Lung (tissue), 11 donors: ENCODE measurements at regions not wholly inside any gene's neighbourhood (a gene's known extent, or its start where the extent isn't known, plus 50 kb on each side); places are given as distances from the start of the nearest gene placed in this dataset.

Source experiments
- ATAC-seq: fragments of 200-7000 bp; cut with Tn5 transposase; one replicate; pipeline ENCODE4 v1.9.1; 2020; ENCODE audit warnings: moderate number of reproducible peaks; ENCODE audit not compliant: insufficient read depth, low FRiP score
- DNase-seq, 3 donors: peaks; one replicate each; pipeline ENCODE4 v3.0.0-alpha.2; 2013 to 2017
- H3K27ac ChIP-seq, 2 donors: one replicate each; pipeline ENCODE4 v1.5.1; 2013; ENCODE audit warnings: mild to moderate bottlenecking in 2 of 2, moderate library complexity in 2 of 2, control low read depth in 1 of 2, inconsistent platforms in 1 of 2, low read depth in 1 of 2, low read length in 1 of 2
- H3K27me3 ChIP-seq, 3 donors: one replicate each; pipeline ENCODE4 v1.5.1; 2013; ENCODE audit warnings: low read length in 2 of 3; ENCODE audit not compliant: control insufficient read depth in 3 of 3, insufficient read depth in 3 of 3
- H3K36me3 ChIP-seq, 4 donors: one replicate each; pipeline ENCODE4 v1.5.1; 2013; ENCODE audit warnings: low read length in 4 of 4, mild to moderate bottlenecking in 1 of 4, moderate library complexity in 1 of 4; ENCODE audit not compliant: control insufficient read depth in 4 of 4, insufficient read depth in 4 of 4
- H3K4me1 ChIP-seq, 5 donors: one replicate each; pipeline ENCODE4 v1.5.1; 2013; ENCODE audit warnings: low read length in 5 of 5, mild to moderate bottlenecking in 2 of 5, moderate library complexity in 1 of 5; ENCODE audit not compliant: control insufficient read depth in 5 of 5, insufficient read depth in 5 of 5
- H3K4me3 ChIP-seq: one replicate; pipeline ENCODE4 v1.5.1; 2013; ENCODE audit warnings: mild to moderate bottlenecking, control low read depth, moderate library complexity
- H3K9ac ChIP-seq, 2 donors: one replicate each; pipeline ENCODE4 v1.5.1; 2013; ENCODE audit warnings: low read length in 2 of 2, control low read depth in 1 of 2; ENCODE audit not compliant: insufficient read depth in 1 of 2
- H3K9me3 ChIP-seq, 4 donors: one replicate each; pipeline ENCODE4 v1.5.1; 2013; ENCODE audit warnings: low read length in 3 of 4, mild to moderate bottlenecking in 1 of 4, moderate library complexity in 1 of 4; ENCODE audit not compliant: control insufficient read depth in 4 of 4, insufficient read depth in 3 of 4
- WGBS, 2 donors: extraction: QIAGEN DNeasy Blood & Tissue Kit; methylation state at CpG; one replicate each; pipeline ENCODE4 v1.1.7; 2013; 5-methylcytosine and 5-hydroxymethylcytosine counted together
- TF ChIP-seq, protein P1 (sequence below): IDR thresholded peaks from 2 replicates; pipeline ENCODE4 v1.5.1; 2012; ENCODE audit warnings: mild to moderate bottlenecking; ENCODE audit errors: control extremely low read depth, extremely low read depth
- donor health status: control.
- donor health status: control.
- donor health status: Bipolar disorder and iron deficiency.
- donor health status: healthy.
- donor health status: DM: yes; HTN: yes; CAD: no.

- no peak overlapping the region for H3K27ac ChIP-seq
- WGBS, 2 donors = 70 to 78% methylated on average over 7 of the region's 7 CpGs
- no peaks in the 10 kb centered on the region for H3K36me3 ChIP-seq
- no peaks in the 10 kb centered on the region for H3K27me3 ChIP-seq
- no peak overlapping the region for H3K4me3 ChIP-seq
- DNase-seq (no peak), ATAC-seq (no peak)
- no peak overlapping the region for H3K9ac ChIP-seq
- TF ChIP-seq, protein P1, sequence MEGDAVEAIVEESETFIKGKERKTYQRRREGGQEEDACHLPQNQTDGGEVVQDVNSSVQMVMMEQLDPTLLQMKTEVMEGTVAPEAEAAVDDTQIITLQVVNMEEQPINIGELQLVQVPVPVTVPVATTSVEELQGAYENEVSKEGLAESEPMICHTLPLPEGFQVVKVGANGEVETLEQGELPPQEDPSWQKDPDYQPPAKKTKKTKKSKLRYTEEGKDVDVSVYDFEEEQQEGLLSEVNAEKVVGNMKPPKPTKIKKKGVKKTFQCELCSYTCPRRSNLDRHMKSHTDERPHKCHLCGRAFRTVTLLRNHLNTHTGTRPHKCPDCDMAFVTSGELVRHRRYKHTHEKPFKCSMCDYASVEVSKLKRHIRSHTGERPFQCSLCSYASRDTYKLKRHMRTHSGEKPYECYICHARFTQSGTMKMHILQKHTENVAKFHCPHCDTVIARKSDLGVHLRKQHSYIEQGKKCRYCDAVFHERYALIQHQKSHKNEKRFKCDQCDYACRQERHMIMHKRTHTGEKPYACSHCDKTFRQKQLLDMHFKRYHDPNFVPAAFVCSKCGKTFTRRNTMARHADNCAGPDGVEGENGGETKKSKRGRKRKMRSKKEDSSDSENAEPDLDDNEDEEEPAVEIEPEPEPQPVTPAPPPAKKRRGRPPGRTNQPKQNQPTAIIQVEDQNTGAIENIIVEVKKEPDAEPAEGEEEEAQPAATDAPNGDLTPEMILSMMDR = no peak
- peaks cover 0 to 6% (median 0%) of the 10 kb centered on the region in 5 donors for H3K4me1 ChIP-seq
- H3K9me3 ChIP-seq = peaks cover 0 to 2% (median 0%) of the 10 kb centered on the region in 4 donors
Observed at GRCh38 chr6:16979677-16980370, 122.0 kb upstream of the STMND1 start.

DNA sequence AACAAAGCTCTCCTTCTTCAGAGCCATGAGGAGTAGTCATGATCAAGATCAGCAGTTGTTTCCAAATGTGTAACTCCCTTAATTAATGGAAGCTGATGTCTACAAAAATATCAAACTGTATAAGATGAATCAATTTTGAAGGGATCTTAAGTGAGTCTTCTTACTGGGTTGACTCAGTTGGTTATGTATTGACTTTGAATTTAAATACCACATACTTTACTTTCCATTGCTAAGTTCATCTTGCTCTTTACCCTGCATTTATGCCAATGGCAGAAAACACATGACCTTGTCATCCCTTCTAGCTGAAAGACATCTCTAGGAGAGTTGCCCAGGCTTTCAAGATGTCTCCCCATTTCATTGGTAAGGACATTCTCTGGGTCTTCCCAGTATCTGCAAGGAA lies 123.2 kb upstream of the STMND1 start:
- no peak overlapping the region for H3K4me3 ChIP-seq
- H3K9ac ChIP-seq = no peak overlapping the region
- no peak for DNase-seq
- H3K4me1 ChIP-seq = peaks cover 0 to 13% (median 0%) of the 10 kb centered on the region in 5 donors
- no peak for ATAC-seq
- TF ChIP-seq, protein P1 = no peak
- no peaks in the 10 kb centered on the region for H3K36me3 ChIP-seq
- H3K27me3 ChIP-seq = no peaks in the 10 kb centered on the region
- no peak overlapping the region for H3K27ac ChIP-seq
- H3K9me3 ChIP-seq = peaks cover 0 to 2% (median 0%) of the 10 kb centered on the region in 4 donors

DNA sequence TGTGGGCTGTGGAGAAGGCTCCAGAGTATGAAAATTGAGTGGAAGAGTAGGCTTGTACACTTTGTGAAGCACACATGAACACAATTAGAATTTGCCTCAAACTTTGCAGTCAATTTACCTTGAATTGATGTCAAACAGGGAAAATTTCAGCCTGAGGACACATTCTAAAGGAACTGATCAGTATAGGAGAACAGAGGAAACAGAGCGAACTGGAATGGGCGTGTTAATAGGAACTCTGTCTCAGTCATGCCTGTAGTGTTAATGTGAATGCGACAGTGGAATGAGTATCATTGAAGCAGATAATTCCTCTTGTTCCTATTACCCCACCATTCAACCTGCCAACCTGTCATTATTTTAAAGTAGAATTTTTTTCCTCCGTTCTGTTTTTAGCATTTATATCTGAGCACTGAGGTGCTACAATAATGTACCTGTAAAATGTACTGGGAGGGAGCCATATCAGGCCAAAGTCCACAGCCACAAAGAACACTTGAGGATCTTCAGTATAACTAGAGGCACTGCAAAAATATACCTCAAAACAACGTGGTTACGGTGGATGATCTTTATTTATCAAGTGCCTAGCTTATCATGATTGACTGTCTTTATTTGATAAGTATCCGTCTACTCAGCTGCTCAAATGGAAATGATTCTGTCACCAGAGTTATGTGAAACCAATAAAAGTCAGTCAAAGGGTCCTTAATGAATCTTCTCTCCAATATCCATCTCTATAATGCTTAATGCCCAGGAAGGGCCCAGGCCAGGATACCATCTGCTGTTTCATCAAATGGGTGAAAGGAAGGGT lies 125.3 kb upstream of the STMND1 start:
- Histone ChIP-seq H3K9me3 (peaks cover 0 to 2% (median 0%) of the 10 kb centered on the region in 4 donors), H3K27ac (no peak overlapping the region), H3K9ac (no peak overlapping the region), H3K4me3 (no peak overlapping the region), H3K36me3 (no peaks in the 10 kb centered on the region), H3K4me1 (peaks cover 0 to 13% (median 0%) of the 10 kb centered on the region in 5 donors), H3K27me3 (no peaks in the 10 kb centered on the region)
- 85 to 92% methylated on average over 7 of the region's 7 CpGs for WGBS, 2 donors
- TF ChIP-seq, protein P1 = no peak
- DNase-seq (no peak), ATAC-seq (no peak)
